GM23338 (cell line): ENCODE measurements at regions not wholly inside any gene's neighbourhood (a gene's known extent, or its start where the extent isn't known, plus 50 kb on each side); places are given as distances from the start of the nearest gene placed in this dataset.
A peak's percentile ranks its signal among the peaks of the same experiment; 100 is the strongest.

Experiments used
- ATAC-seq: fragments of 200-7000 bp; cut with Tn5 transposase; 3 replicates; pipeline ENCODE4 v1.9.1; 2020
- DNase-seq: peaks from one replicate; pipeline ENCODE4 v3.0.0-alpha.2; 2015; ENCODE audit warnings: low spot score
- H2AFZ ChIP-seq: fragments of 200-600 bp; sonication (generic); 2 replicates; pipeline ENCODE4 v1.8.0; 2016; ENCODE audit warnings: antibody characterized with exemption, mild to moderate bottlenecking, moderate library complexity
- H3F3A ChIP-seq: fragments of 200-600 bp; sonication (generic); replicated peaks from 2 replicates; pipeline ENCODE4 v1.8.0; 2017; ENCODE audit warnings: antibody characterized with exemption, mixed run types, low read depth
- H3K27ac ChIP-seq: fragments of 200-600 bp; sonication (generic); 2 replicates; pipeline ENCODE4 v1.6.1; 2016; ENCODE audit warnings: low read depth
- H3K27me3 ChIP-seq: fragments of 200-600 bp; sonication (generic); 2 replicates; pipeline ENCODE4 v1.8.0; 2016; ENCODE audit warnings: mild to moderate bottlenecking, mixed run types, moderate library complexity; ENCODE audit not compliant: insufficient read depth
- H3K36me3 ChIP-seq: fragments of 200-600 bp; sonication (generic); 2 replicates; pipeline ENCODE4 v1.8.0; 2016; ENCODE audit warnings: mild to moderate bottlenecking; ENCODE audit not compliant: insufficient read depth
- H3K4me1 ChIP-seq: fragments of 200-600 bp; sonication (generic); 2 replicates; pipeline ENCODE4 v1.8.0; 2016; ENCODE audit warnings: mild to moderate bottlenecking, moderate library complexity; ENCODE audit not compliant: insufficient read depth
- H3K4me2 ChIP-seq: fragments of 200-600 bp; sonication (generic); 2 replicates; pipeline ENCODE4 v1.7.1; 2017; ENCODE audit warnings: mixed run types
- H3K4me3 ChIP-seq: fragments of 200-600 bp; sonication (generic); 2 replicates; pipeline ENCODE4 v1.6.1; 2016; ENCODE audit warnings: mixed run types
- H3K79me2 ChIP-seq: fragments of 200-600 bp; sonication (generic); replicated peaks from 2 replicates; pipeline ENCODE4 v1.8.0; 2017; ENCODE audit warnings: mild to moderate bottlenecking; ENCODE audit not compliant: insufficient read depth
- H3K9me2 ChIP-seq: fragments of 200-600 bp; sonication (generic); 2 replicates; pipeline ENCODE4 v1.8.0; 2017; ENCODE audit not compliant: insufficient read depth
- H4K20me1 ChIP-seq: fragments of 200-600 bp; sonication (generic); replicated peaks from 2 replicates; pipeline ENCODE4 v1.8.0; 2017; ENCODE audit warnings: mild to moderate bottlenecking; ENCODE audit not compliant: insufficient read depth
- H3K27ac Mint-ChIP-seq: 2 replicates; pipeline ENCODE4 v1.8.0; 2020; ENCODE audit warnings: inconsistent platforms, mild to moderate bottlenecking, moderate library complexity, mixed read lengths
- H3K27me3 Mint-ChIP-seq: 3 replicates; pipeline ENCODE4 v1.8.0; 2022; ENCODE audit warnings: low read depth, mild to moderate bottlenecking, moderate library complexity, mixed read lengths, inconsistent platforms; ENCODE audit not compliant: insufficient read depth, poor library complexity
- H3K36me3 Mint-ChIP-seq: 3 replicates; pipeline ENCODE4 v1.8.0; 2021; ENCODE audit warnings: low read depth, mild to moderate bottlenecking, inconsistent platforms, moderate library complexity, mixed read lengths
- H3K4me1 Mint-ChIP-seq: 3 replicates; pipeline ENCODE4 v1.8.0; 2020; ENCODE audit warnings: mild to moderate bottlenecking, inconsistent platforms, mixed read lengths
- H3K4me3 Mint-ChIP-seq: 3 replicates; pipeline ENCODE4 v1.8.0; 2021; ENCODE audit warnings: moderate library complexity, mild to moderate bottlenecking, inconsistent platforms, mixed read lengths
- H3K9me3 Mint-ChIP-seq: 3 replicates; pipeline ENCODE4 v1.8.0; 2020; ENCODE audit warnings: moderate library complexity, mild to moderate bottlenecking, inconsistent platforms, mixed read lengths
- CREB1 ChIP-seq: fragments of 250-450 bp; sonication (Bioruptor Pico); IDR thresholded peaks from 2 replicates; pipeline ENCODE4 v1.5.0; 2020; ENCODE audit warnings: low read depth, mild to moderate bottlenecking, moderate library complexity
- CTCF ChIP-seq, 2 experiments: fragments of 200-600 bp in 1 of 2; sonication (generic) in 1 of 2; conservative IDR thresholded peaks; 2 replicates each; pipeline versions ENCODE4 v1.5.1 to v1.6.1; 2016 to 2017; ENCODE audit warnings: antibody characterized with exemption in 2 of 2, low read depth in 2 of 2, mild to moderate bottlenecking in 2 of 2, moderate library complexity in 1 of 2
- ETS1 ChIP-seq: IDR thresholded peaks from 2 replicates; pipeline ENCODE4 v1.6.1; 2016; ENCODE audit warnings: antibody characterized with exemption
- EZH2 ChIP-seq: fragments of 200-600 bp; sonication (generic); IDR thresholded peaks from one replicate; pipeline ENCODE4 v1.8.0; 2017; ENCODE audit warnings: antibody characterized with exemption, mild to moderate bottlenecking, low read depth; ENCODE audit not compliant: unreplicated experiment
- EZH2phosphoT487 ChIP-seq: fragments of 200-600 bp; sonication (generic); IDR thresholded peaks from one replicate; pipeline ENCODE4 v1.8.1; 2018; ENCODE audit warnings: antibody characterized with exemption; ENCODE audit not compliant: unreplicated experiment
- JUNB ChIP-seq: IDR thresholded peaks from one replicate; pipeline ENCODE4 v1.6.1; 2016; ENCODE audit warnings: antibody characterized with exemption; ENCODE audit not compliant: unreplicated experiment
- NANOG ChIP-seq: IDR thresholded peaks from 2 replicates; pipeline ENCODE4 v1.6.1; 2016; ENCODE audit warnings: antibody characterized with exemption, borderline replicate concordance
- POLR2AphosphoS5 ChIP-seq: IDR thresholded peaks from 2 replicates; pipeline ENCODE4 v1.6.1; 2016; ENCODE audit warnings: antibody characterized with exemption, low read depth
- REST ChIP-seq: IDR thresholded peaks from one replicate; pipeline ENCODE4 v1.6.1; 2018; ENCODE audit warnings: antibody characterized with exemption; ENCODE audit not compliant: unreplicated experiment
- STAT1 ChIP-seq: IDR thresholded peaks from one replicate; pipeline ENCODE4 v1.6.1; 2016; ENCODE audit warnings: antibody characterized with exemption; ENCODE audit not compliant: unreplicated experiment
- ZNF114 ChIP-seq: fragments of 250-450 bp; sonication (Bioruptor Pico); IDR thresholded peaks from 2 replicates; pipeline ENCODE4 v1.5.0; 2020; ENCODE audit warnings: mild to moderate bottlenecking, moderate library complexity
- ZNF331 ChIP-seq: fragments of 250-450 bp; sonication (Bioruptor Pico); IDR thresholded peaks from 2 replicates; pipeline ENCODE4 v1.5.0; 2020; ENCODE audit warnings: low read depth, mild to moderate bottlenecking, moderate library complexity

- H3K9me2 ChIP-seq: no peaks in the 10 kb centered on the region; the same call in 1 of the 2 replicates
- H3K27ac ChIP-seq: no peak overlapping the region
- peaks cover 53% of the 10 kb centered on the region for H3K4me1 Mint-ChIP-seq
- peak overlapping the region; percentile 51 for H3K4me2 ChIP-seq
- ATAC-seq (peak; percentile 19; the same call in 2 of the 3 replicates), DNase-seq (no peak)
- H3K27me3 Mint-ChIP-seq: peaks cover 14% of the 10 kb centered on the region
- H3K4me1 ChIP-seq: peaks cover 29% of the 10 kb centered on the region
- H3K4me3 Mint-ChIP-seq: no peak overlapping the region; the same call in 2 of the 3 replicates
- H2AFZ ChIP-seq: peak overlapping the region; percentile 63; the same call in 1 of the 2 replicates
- TF ChIP-seq ZNF114 (no peak), CREB1 (no peak), EZH2 (no peak), STAT1 (no peak), CTCF (conservative IDR thresholded peaks at IDR 0.05; ENCODE audit: low read depth in 2 of 2) (no peak), REST (no peak), ETS1 (no peak), JUNB (no peak), NANOG (no peak), ZNF331 (CRISPR knock-in tag) (no peak), POLR2AphosphoS5 (no peak), EZH2phosphoT487 (no peak)
- no peaks in the 10 kb centered on the region for H3K36me3 ChIP-seq
- no peaks in the 10 kb centered on the region for H3K27me3 ChIP-seq
- H3F3A ChIP-seq: no peaks in the 10 kb centered on the region
- no peaks in the 10 kb centered on the region for H3K79me2 ChIP-seq
- no peaks in the 10 kb centered on the region for H4K20me1 ChIP-seq
- H3K36me3 Mint-ChIP-seq: peaks cover 3% of the 10 kb centered on the region; the same call in 1 of the 3 replicates
- H3K9me3 Mint-ChIP-seq: peaks cover 18% of the 10 kb centered on the region
- peak overlapping the region; percentile 5; the same call in 1 of the 2 replicates for H3K27ac Mint-ChIP-seq
- no peak overlapping the region for H3K4me3 ChIP-seq
Measured at GRCh38 chr1:29502911-29503840, 266.9 kb downstream of the PTPRU start.
